Tongue (tissue), 1 donor: ENCODE measurements at regions not wholly inside any gene's neighbourhood (a gene's known extent, or its start where the extent isn't known, plus 50 kb on each side); places are given as distances from the start of the nearest gene placed in this dataset.

ENCODE experiments used
- DNase-seq: peaks from one replicate; pipeline ENCODE4 v3.0.0-alpha.2; 2015

DNA sequence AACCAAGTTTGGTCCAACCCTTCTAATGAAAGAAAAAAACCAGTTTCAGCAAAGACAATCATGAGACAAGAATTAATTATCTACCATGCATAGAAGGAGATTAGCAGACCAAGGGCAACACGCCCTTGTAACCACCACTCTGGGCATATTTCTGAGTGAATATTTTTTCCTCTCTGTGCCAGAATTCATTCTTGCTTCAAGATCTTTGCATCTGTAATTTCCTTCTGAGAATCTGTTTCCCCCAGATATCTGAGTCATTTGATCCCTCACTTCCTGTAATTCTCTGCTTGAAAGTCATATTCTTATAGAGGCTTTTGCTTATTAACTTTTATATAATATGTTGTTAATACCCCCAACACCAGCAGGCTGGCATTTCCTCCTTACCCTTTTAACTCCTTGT is 243.7 kb downstream of the SLC16A7 start:
- no peak for DNase-seq

DNA sequence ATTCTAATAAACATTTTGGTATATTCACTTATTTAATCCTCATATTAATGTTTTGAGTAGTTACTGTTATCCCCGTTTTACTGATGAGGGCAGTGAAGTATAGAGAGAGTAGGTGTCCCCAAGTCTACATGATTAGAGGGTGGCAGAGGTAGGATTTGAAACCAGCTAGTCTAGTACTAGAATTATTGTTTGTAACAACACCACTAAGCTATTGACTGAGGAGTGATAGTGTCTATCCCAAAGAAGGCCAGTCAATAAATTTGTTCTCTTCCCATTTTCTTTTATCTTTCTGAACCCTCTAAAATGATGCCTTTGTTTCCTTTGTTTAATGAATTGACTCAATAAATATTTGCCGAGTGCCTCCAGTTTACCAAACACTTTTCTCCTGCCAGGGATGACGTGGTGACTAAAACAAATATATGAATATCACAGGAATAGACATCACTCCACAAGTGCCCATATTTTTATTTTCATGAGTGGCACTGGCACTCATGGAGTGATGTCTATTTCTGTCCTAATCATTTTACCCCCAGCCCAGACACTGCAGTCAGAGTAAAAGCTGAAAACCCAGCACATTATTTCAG is 247.5 kb downstream of the SLC16A7 start:
- no peak for DNase-seq

DNA sequence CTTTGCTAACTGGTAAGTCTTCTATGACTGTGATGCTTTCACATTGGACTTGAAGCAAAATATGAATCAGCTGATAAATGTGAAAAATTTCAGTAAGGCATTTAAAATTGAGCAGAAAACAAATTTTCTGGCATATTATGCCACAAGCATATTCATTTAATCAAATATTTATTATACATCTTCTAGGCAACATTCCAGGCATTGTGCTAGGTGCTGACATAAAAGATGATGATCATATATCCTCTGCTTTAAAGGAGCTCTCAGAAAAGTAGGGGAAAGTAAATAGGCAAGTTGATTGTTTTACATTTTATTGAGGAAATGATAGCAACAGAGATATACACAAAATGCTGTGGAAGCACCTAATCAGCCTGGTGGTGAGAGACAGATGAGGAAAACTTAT is 248.9 kb downstream of the SLC16A7 start:
- DNase-seq = no peak

DNA sequence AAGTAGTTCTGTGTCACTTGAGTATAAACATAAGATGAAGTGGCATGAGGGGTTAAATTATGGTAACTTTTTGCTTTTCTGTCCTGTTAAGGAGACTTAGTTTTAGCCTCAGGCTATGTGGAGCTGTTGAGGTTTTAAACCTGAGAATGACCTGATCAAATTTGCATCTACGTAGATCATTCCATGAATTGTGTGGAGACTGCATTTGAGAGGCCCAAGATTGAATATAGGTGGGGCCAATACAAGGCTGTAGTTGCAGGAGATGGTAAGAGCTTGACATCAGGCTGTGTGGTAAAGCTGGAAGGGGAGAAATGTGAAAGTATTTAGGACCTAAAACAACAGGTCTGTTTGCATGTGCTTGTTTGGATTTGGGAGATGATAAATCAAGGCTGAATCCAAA is 249.5 kb downstream of the SLC16A7 start:
- no peak for DNase-seq

DNA sequence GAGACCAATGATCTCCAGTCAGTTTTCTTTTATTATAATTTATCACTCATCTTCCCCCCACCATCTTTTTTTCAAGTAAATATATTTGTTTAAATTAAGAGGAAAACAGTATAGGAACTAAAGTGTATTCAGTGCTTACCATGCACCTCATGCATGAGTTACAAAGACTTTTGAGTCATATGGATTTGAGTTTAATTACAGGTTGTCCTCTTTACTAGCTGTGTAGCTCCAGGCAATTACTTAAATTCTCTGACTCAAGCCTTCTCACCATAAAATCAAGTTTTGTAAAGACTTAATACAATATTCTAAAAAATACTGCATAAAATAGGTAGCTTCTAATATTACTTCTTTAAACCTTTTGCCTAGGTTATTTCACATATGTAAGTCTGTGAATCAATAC is 251.3 kb downstream of the SLC16A7 start:
- no peak for DNase-seq

DNA sequence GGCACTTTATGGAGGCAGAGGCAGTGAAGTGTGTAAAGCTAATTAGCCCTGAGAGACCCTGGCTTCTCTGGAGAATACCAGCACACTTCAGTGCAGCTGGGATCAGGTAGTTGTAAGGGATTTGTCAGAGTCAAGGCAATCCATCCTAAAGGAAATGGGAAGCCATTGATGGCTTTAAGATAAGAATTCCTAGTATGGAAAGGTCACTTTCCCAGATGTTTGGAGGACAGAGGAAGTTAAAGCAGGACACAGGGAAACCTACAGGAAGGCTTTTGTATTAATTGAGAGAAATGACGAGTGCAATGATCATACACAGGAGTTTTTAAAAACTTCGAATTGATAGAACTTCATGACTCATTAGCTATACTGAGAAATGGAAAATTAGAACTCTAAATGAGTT is 254.4 kb downstream of the SLC16A7 start:
- DNase-seq = no peak

DNA sequence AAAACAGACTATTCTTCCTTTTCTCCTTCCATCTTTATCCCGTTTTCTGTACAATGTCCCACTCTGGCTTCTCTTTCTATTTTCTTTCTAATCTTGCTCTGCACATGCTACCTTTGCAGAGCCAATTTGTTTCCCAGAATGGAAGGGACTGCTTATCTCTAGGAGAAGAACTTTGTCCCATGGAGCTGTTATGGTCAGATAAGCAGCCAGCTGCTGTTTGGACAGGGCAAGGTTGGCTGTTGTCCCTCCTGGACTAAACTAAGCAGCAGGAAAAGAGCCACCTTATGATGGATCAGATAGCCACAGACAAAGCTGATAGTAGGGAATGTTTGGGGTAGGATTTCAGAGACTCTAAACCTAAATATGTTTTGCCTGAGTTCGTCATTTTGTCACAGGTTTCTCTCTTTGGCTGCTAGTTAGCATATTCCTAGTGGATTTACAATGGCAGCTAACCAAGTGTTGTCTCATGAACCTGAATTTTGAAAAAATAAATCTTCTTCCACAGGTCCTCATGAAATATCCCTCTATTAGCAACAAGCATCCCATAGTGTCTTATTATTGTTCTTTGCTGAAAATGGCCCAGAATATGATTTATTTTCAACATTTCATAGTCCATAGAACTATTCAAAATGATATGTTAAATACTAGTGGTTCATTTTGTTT is 262.8 kb downstream of the SLC16A7 start:
- DNase-seq = peak; percentile 17

DNA sequence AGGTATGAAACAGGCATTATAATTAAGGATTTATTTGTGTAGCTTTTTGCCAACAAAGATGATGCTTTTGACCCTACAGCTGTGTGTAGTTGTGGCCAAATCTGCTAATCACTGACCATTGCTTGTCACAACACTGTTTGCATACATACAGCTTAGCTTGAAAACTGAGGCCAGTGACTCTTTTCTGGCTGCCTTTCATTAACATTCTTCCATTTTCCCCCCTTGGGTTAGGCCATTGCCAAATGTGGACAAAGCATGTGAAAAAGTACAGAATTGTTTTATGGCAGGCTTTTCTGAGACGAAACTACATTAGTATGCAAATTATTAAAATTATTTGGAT is 263.3 kb downstream of the SLC16A7 start:
- DNase-seq = peak; percentile 21

DNA sequence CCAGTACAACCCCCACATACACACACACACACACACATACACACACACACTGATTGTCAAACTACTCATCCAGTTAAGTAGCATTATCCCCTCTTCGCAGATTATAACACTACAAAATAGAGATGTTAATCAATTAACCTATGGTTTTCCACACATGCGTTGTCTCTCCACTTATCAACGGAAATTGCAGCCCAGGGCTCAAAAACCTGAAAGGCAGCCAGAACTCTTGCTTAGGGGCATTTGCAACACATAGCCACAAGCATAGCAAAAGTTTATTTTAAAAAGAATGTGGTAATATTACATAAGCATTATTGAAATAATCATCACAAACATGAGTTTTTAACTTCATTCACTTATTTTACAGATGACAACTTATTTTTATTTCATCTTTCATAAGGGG is 265.8 kb downstream of the SLC16A7 start:
- DNase-seq = no peak

DNA sequence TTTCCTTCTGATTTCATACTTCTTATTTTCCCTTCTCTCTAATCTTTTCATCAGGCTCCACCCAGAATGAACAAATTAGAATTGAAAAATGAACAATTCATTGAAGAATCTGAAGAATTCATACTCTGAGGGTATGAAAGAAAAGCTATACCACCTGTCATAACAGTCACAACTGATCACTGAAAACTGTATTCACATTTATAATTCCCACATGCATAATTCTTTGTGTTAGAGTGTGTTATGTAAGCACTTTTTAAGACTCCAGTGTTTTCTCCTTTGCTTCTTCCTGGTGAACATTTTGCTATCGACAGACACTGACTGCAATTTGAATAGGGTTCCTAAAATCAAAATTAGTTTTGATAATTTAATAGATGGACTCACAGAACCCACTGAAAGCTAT is 271.2 kb downstream of the SLC16A7 start:
- DNase-seq = no peak

DNA sequence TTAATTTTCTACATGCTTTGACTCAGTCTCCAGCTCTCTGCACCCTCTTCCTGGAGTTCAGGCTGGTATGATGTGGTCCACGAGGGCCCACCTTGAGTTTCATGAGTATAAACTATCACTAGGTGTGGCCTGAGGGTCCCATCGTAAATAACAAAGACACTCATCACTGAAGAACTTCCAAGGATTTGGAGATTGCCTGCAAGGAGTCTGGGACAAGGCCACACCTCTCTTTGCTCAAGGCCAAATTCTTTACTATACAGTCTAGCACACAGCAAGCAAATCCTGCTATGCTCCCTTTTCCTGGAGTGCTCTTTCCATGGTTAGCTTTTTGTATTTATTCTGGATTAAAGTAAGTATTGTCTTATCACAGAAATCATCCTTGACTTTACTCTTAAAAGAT is 271.9 kb downstream of the SLC16A7 start:
- no peak for DNase-seq

DNA sequence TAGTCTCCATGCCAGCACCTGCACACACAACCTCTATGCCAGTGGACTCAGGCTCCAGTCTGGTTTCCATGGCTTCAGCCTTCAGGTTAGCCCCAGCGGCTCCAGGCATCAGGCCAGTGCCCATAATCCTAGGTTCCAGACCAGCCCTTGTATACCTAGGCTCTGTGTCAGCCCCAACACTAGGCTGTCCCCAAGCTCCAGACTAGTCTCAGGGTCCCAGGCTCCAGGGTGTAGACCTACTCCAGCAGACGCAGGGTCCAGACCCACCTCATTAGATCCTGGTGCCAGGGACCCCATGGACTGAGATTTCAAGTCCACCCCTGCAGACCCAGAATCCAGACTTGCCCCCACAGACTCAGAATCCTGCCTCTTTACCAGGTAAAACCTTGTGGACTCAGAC is 275.9 kb downstream of the SLC16A7 start:
- DNase-seq = no peak

DNA sequence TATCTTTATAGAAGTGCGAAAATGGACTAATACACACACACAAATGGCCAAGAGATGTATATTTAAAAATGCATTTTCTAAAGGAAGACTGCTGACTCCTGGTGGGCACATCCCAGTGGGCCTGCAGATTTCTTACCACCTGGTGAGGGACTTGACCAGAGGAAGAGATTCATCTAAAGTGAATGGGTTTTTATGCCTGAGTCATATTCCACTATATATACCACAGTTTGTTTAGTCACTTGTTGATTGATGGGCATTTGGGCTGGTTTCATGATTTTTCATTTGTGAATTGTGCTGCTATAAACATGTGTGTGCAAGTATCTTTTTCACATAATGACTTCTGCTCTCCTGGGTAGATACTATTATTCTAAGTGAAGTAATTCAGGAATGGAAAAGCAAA is 277.3 kb downstream of the SLC16A7 start:
- no peak for DNase-seq

DNA sequence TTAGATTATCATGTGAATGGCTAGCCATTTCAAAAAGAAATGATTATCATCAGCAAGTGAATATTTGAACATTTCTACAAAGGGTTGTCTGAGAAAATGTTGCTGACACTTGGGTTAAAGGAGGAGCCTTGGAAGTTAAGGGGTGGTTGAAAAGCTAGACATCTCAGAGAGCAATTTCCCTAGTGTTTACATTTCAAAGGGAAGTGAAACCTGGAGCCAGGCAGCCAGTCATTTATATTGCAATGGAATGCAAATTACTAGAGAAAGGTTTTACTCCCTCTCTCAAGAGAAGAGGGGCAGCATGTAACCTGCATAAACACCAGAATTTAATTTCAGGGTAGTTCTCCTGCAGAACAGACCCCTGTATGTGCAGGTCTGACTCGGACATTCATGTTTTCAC is 279.0 kb downstream of the SLC16A7 start:
- no peak for DNase-seq

DNA sequence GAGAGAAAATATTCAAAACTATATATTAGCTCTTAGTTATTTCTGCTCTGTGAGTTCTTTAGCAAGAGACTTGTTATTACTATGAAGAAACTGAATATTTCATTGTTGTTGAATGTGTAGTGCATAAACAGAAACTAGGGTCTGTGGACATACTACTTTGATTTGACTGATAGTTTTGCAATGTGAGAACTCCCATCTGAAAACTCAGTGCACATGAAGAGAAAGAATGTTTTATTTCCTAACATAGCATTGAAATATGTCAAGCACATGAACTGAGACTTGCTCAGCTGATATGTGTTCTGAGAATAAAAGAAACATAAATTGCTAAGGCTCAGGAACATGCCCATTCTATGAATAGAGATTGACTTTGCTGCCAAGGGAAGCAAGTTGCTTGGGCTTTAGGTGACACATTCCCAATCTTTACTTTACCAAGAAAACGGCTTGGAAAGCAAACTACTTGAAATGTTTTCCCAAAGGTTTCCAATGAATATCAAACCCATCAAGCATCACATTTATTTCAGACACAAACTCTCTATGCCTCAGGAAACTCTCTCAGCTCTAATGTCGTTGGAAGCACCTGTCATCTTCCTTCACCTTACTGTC is 290.4 kb downstream of the SLC16A7 start:
- peak; percentile 8 for DNase-seq

DNA sequence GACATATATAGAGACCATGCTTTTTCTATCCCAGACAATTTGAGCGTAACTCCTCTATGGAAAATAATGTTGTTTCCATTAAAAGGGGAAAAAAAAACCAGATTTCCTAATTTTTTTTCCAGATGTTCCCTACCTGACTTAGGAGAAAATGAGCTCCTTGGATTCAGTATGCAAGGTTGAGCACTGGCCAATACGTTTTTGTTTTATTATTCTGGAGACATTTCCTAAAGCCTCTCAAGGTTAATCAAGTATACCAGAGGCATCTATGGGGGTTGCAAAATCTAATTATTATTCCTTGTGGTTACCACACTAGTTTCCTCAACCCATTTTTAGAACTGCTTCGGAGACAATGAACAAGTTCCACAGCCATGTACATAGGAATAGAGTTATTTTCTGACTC is 291.3 kb downstream of the SLC16A7 start:
- DNase-seq = peak; percentile 1

DNA sequence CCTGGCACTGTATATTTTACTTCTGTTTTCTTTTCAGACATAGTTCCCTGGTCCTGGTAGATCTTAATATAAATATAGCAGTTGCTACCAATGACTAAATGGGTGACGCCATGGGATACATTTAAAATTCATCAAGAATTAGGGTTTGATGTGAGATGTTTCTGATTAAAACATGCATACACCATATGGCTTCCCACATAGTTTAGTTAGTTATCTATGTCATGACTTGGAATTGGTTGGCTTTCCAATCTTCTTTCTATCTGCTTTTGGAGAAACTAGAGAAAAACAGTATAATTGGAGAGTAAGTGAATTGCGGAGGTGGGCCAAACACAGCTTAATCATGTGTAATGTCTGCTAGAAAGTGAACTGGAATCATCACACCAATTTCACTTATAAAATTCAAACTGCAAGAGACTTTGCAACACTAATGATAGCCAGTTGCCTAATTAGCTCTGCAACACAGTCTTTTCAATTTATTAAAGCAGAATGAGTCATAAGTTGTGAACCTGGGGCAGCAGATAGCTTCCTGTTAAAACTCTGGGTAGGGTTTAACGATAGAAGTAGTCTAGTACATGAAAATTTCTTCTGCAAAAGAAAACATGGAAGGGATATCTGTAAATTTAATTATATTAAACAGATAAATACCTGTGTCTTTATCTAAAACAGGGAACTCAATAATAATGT is 295.2 kb downstream of the SLC16A7 start:
- no peak for DNase-seq

DNA sequence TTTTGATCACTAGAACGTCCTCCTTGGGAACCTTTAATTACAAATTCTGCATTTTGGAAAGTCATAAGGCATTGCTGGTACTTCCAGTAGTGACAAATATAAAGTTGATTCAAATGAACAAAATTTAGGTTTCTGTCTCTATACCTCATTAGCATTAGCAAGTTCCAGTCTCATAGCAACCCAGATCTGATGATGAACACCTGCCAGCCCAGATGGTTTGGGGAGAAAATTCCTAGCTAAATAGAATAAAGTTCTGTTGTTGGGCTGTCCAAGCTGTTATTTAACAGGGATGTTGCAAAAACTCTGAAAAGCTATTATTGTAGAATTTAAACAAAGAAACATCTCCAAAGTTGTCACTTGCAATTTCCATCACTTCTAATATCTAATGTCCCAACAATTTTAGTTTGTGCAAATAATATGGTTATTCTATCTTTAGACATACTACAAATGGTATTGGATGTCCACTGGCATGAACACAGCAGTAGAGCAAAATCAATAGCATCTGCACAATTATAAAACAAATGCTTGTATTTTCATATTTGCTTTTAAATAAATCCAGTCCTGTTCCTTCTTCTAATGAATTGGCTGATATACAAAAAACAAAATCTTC is 299.4 kb downstream of the SLC16A7 start:
- DNase-seq = peak; percentile 30

DNA sequence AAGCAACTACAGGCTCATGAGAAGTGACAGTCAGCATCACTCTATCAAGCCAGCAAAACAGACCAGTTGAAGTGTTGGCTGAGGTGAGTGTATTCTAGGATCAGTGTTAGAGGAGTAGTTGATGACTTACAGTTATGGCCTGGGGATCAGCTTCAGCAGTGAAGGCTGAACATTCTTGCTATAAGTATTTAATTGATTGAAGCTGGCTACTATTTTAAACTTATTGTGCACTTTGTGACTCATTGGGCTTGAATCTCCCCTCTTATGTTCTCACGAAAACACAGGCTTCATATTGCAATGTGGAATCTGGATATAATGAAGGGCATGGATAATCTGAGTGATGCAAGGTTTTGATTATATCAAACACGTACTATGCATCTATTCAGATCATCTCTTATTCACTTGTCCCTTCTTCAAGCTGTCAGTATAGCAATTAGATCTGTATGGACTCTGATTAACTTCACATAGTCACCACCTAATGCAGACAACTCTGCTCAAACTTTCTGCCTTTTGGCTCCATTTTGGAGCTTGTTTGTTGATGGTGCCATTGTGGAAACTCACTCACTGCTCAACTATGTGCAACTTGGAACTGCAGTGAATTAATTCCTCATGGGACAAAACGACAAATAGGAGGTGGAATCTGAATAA is 309.2 kb downstream of the SLC16A7 start:
- DNase-seq = no peak

DNA sequence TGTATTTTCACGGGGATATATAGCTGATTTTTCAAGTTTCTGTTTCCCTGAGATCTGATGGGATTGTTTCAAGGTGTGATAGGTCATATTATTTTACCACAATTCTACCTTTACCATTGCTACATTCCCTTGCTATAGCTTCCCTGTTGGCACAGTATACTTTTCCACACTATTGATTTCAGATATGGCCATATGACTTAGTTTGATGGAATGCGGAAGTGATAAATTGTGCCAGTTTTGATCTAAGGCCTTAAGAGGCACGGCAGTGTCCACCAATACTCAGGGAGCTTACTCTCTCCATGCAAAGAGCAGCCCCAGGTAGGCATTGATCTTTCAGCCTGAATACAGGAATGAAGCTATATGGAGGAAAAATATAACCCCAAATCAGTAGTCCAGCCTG is 315.7 kb downstream of the SLC16A7 start:
- no peak for DNase-seq

DNA sequence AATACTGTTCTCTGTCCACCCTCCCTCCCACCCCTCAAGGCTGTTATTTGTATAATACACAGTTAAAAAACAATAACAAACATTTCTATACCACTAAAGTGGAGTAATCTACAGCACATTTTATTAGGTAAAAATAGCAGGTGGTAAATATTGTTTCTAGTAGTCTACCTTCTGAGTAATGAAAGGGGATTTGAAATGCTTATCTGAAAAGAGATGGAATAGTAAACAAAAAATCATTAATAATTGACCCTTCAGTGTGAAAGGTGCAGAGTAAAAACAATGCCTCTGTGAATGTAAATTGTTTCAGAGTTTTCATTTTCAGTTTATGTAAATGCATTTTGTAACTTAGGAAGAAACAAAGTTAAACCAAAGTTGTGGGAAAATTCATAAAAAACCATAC is 321.2 kb downstream of the SLC16A7 start:
- no peak for DNase-seq

DNA sequence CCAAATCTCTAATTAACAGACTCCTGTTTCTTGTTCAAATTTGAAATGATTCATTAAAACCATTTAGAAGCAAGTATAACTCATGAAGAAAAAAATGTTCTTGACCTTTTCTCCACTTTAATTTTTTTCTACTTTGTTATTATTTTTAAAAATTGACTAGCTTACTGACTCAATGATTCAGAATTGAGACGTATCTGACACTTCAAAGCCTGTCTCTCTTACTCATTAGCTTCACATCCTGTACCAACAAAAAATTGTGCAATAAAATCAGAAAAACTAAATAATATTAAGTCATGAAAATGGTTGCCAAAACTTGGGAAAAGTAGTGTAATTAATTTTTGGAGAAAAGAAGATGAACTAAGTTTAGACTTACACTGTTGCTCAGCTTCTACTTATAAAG is 331.2 kb downstream of the SLC16A7 start:
- DNase-seq = no peak

DNA sequence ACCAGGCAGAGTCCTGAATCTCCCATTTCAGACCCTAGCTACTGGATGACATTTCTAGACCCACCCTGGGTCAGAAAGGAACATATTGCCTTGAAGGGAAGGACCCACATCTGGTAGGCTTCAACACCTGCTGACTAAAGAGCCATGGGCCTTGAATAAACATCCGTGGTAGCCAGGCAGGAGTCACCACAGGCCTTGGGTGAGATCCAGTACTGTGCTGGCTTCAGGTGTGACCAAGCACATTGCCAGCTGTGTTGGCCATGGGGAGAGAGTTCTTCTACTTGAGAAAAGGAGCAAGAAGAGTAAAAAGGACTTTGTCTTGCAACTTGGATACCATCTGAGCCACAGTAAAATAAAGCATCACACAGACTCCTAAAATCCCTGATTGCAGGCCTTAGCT is 332.6 kb downstream of the SLC16A7 start:
- no peak for DNase-seq
